ENCODE measurements at regions not wholly inside any gene's neighbourhood (a gene's known extent, or its start where the extent isn't known, plus 50 kb on each side); places are given as distances from the start of the nearest gene placed in this dataset.
A peak's percentile ranks its signal among the peaks of the same experiment; 100 is the strongest.

DNA sequence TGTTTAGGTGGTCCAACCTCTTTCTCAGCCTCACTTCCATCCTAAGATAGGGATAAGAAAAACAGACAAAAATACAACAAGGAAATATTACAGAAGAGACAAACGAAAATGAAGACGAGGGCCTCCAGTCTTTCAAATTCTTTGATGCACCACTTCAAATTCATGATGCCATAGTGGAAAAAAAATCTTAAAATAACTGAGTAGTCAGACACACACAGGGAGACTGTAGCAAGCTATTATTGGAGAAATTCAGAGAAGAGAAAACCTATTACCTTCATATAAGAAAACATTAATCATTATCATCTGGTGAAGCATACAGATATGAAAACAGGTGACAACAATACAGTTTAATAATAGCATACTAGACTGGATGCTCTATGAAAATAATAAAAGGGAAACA, 548.2 kb downstream of the KCTD12 start:
- Histone ChIP-seq H3K79me1 (ENCODE audit: low read length) (no peaks in the 10 kb centered on the region), H3K36me3 (ENCODE audit: control insufficient read depth in 1 of 2, insufficient read depth in 2 of 2, low read length in 2 of 2) (no peaks in the 10 kb centered on the region), H3K4ac (ENCODE audit: low read depth, low read length) (no peak overlapping the region), H2AFZ (ENCODE audit: insufficient read depth, low read length, poor library complexity) (no peak overlapping the region), H3K27me3 (ENCODE audit: insufficient read depth, low read length) (no peaks in the 10 kb centered on the region), H2BK5ac (ENCODE audit: low read depth, low read length, poor library complexity) (no peak overlapping the region), H3K9ac (ENCODE audit: low read length) (no peak overlapping the region), H4K91ac (ENCODE audit: low read depth, low read length) (no peak overlapping the region), H3K18ac (ENCODE audit: low read length) (no peak overlapping the region), H3K9me3 (ENCODE audit: insufficient read depth, low read depth, low read length) (peaks cover 5% of the 10 kb centered on the region), H3K14ac (ENCODE audit: low read length) (no peak overlapping the region), H3K4me2 (ENCODE audit: low read length) (no peak overlapping the region), H2BK120ac (ENCODE audit: insufficient read depth, low read length, poor library complexity) (no peak overlapping the region), H2BK12ac (ENCODE audit: low read length) (no peak overlapping the region), H4K8ac (ENCODE audit: low read depth, low read length) (no peak overlapping the region), H4K12ac (ENCODE audit: low read depth, low read length) (no peak overlapping the region), H3K27ac (ENCODE audit: low read depth, low read length) (no peak overlapping the region), H3K79me2 (ENCODE audit: control insufficient read depth, insufficient read depth, low read length, poor library complexity) (no peaks in the 10 kb centered on the region), H3K4me1 (ENCODE audit: control insufficient read depth in 1 of 2, insufficient read depth in 2 of 2, low read length in 2 of 2) (no peaks in the 10 kb centered on the region), H2AK5ac (ENCODE audit: low read length) (no peak overlapping the region), H3K23ac (ENCODE audit: low read length) (no peak overlapping the region), H3K4me3 (ENCODE audit: low read depth, low read length) (no peak overlapping the region)
- DNase-seq: no peak
- WGBS (ENCODE audit: extremely low coverage, insufficient coverage, insufficient read length): no CpG with 5 or more reads among the region's 2 CpGs

DNA sequence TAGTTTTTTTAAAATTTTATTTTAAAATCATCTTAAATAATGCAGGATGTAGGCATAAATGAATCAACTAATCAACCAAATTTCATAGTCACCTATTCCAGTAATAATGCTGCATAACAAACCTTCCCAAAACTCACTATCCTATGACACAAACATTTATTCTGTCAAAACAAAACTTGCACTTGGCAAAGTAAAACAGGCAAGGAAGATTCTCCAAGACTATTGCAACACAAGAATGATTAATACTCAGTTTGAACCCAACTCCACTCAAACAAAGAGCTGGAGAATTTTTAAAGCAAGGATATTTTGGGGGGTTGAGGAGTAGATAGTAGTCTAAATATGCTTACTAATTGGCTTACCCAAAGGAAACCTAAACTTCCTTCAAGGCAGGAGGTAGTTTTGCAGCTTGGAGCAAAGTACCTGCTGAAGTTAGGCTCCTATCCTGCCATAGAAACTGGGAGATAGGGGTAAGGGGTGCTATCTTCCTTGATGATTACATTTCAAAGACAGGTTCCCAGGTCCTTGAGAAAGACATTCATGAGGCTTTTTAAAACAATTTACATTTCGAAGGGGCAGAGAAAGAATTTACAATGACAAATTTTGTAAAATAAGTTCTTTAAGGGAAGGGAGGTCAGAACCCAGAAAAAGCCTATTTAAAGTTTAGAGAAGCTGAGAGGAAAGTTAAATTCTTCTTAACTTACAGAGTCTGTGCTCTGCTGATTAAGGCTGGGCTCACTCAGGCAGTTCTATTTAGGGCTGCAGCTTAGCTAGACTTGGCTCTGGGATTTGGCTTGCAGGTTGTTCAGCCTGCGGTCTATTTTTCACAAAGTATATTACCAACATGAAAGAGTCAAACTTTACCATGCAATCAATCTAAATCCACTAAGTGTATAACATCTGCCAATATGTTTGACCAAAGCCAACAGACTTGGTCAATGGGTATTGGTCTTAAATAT, 549.0 kb downstream of the KCTD12 start:
- peaks cover under 1% of the 10 kb centered on the region for H3K9me3 ChIP-seq (ENCODE audit: insufficient read depth, low read depth, low read length)

DNA sequence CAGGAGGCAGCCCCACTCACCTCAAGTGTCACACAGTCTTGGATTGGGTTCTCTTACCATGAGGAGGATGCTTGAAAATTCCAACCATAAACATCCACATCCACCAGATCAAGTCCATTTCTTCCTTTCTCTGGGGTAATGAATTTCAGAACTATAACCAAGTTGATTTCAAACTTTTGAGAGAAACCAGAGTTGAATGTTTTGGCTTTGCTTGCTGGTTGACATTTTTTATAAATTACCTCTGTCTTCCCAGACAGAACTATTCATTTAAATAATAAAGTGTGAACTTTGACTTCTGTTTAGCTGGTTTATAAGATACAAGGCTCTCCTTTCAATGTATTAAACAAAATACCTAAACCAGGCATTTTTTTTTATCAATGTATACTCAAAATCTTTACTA, 550.7 kb downstream of the KCTD12 start:
- no peak overlapping the region for H2BK120ac ChIP-seq (ENCODE audit: insufficient read depth, low read length, poor library complexity)
- no peak overlapping the region for H2AFZ ChIP-seq (ENCODE audit: insufficient read depth, low read length, poor library complexity)
- H3K27me3 ChIP-seq (ENCODE audit: insufficient read depth, low read length): no peaks in the 10 kb centered on the region
- H4K8ac ChIP-seq (ENCODE audit: low read depth, low read length): no peak overlapping the region
- H3K4ac ChIP-seq (ENCODE audit: low read depth, low read length): no peak overlapping the region
- H3K23ac ChIP-seq (ENCODE audit: low read length): no peak overlapping the region
- H4K12ac ChIP-seq (ENCODE audit: low read depth, low read length): no peak overlapping the region
- no peak overlapping the region for H3K18ac ChIP-seq (ENCODE audit: low read length)
- H2AK5ac ChIP-seq (ENCODE audit: low read length): no peak overlapping the region
- H3K27ac ChIP-seq (ENCODE audit: low read depth, low read length): no peak overlapping the region
- H3K79me2 ChIP-seq (ENCODE audit: control insufficient read depth, insufficient read depth, low read length, poor library complexity): no peaks in the 10 kb centered on the region
- H3K36me3 ChIP-seq (ENCODE audit: control insufficient read depth in 1 of 2, insufficient read depth in 2 of 2, low read length in 2 of 2): no peaks in the 10 kb centered on the region
- no peaks in the 10 kb centered on the region for H3K9me3 ChIP-seq (ENCODE audit: insufficient read depth, low read depth, low read length)
- DNase-seq: no peak
- no peak overlapping the region for H2BK12ac ChIP-seq (ENCODE audit: low read length)
- no peaks in the 10 kb centered on the region for H3K79me1 ChIP-seq (ENCODE audit: low read length)
- H3K4me1 ChIP-seq (ENCODE audit: control insufficient read depth in 1 of 2, insufficient read depth in 2 of 2, low read length in 2 of 2): no peaks in the 10 kb centered on the region
- no peak overlapping the region for H3K4me3 ChIP-seq (ENCODE audit: low read depth, low read length)
- H3K9ac ChIP-seq (ENCODE audit: low read length): no peak overlapping the region
- no peak overlapping the region for H4K91ac ChIP-seq (ENCODE audit: low read depth, low read length)
- no peak overlapping the region for H3K14ac ChIP-seq (ENCODE audit: low read length)
- H3K4me2 ChIP-seq (ENCODE audit: low read length): no peak overlapping the region
- H2BK5ac ChIP-seq (ENCODE audit: low read depth, low read length, poor library complexity): no peak overlapping the region

More for the DNA sequence above, 549.0 kb downstream of the KCTD12 start:
- Histone ChIP-seq H3K27ac (ENCODE audit: low read depth, low read length) (no peak overlapping the region), H2BK120ac (ENCODE audit: insufficient read depth, low read length, poor library complexity) (no peak overlapping the region), H4K8ac (ENCODE audit: low read depth, low read length) (no peak overlapping the region), H3K4me1 (ENCODE audit: control insufficient read depth in 1 of 2, insufficient read depth in 2 of 2, low read length in 2 of 2) (no peaks in the 10 kb centered on the region), H2BK12ac (ENCODE audit: low read length) (no peak overlapping the region), H3K4ac (ENCODE audit: low read depth, low read length) (no peak overlapping the region), H3K79me1 (ENCODE audit: low read length) (no peaks in the 10 kb centered on the region), H4K91ac (ENCODE audit: low read depth, low read length) (no peak overlapping the region), H2AFZ (ENCODE audit: insufficient read depth, low read length, poor library complexity) (no peak overlapping the region), H3K9ac (ENCODE audit: low read length) (no peak overlapping the region), H3K14ac (ENCODE audit: low read length) (no peak overlapping the region), H3K23ac (ENCODE audit: low read length) (no peak overlapping the region), H2BK5ac (ENCODE audit: low read depth, low read length, poor library complexity) (no peak overlapping the region), H3K4me2 (ENCODE audit: low read length) (no peak overlapping the region), H3K27me3 (ENCODE audit: insufficient read depth, low read length) (no peaks in the 10 kb centered on the region), H3K79me2 (ENCODE audit: control insufficient read depth, insufficient read depth, low read length, poor library complexity) (no peaks in the 10 kb centered on the region), H3K4me3 (ENCODE audit: low read depth, low read length) (no peak overlapping the region), H4K12ac (ENCODE audit: low read depth, low read length) (no peak overlapping the region), H2AK5ac (ENCODE audit: low read length) (no peak overlapping the region), H3K18ac (ENCODE audit: low read length) (no peak overlapping the region), H3K36me3 (ENCODE audit: control insufficient read depth in 1 of 2, insufficient read depth in 2 of 2, low read length in 2 of 2) (no peaks in the 10 kb centered on the region)
- WGBS (ENCODE audit: extremely low coverage, insufficient coverage, insufficient read length): no CpG with 5 or more reads among the region's 2 CpGs
- DNase-seq: no peak

DNA sequence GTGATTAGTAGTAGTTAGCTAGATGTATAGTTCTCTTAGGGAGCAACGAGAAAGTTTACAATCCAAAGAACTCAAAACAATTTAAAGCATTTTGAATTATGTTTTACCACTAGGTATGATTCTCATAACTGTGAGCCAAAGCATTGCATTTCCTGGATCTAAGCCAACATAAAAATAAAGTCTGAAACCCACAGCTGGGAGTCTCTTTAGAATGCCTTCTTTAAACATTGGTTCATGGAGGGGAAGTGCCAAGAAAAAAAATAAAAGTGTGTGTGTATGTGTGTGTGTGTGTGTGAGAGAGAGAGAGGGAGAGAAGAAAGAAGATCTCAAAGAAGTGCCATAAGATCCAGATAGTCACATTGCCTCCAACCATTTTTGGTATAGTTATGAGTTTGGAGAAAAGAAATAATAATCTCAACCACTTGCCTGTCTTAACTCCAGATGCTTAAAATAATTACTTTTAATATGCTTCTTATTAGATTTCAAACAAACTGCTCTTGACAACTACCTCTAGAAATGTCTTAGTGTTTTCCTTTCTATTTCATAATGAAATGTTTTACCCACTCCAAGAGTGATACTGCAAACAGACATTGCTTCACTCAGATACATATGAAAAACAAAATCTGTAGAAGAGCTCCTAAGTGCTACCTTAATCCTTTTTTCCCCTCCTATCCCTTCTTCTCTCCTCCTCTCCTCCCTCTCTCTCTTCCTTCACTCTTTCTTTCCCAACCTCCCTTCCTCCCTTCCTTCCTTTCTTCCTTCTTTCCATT, 554.1 kb downstream of the KCTD12 start:
- no peak overlapping the region for H3K23ac ChIP-seq (ENCODE audit: low read length)
- H3K27me3 ChIP-seq (ENCODE audit: insufficient read depth, low read length): no peaks in the 10 kb centered on the region
- H2BK5ac ChIP-seq (ENCODE audit: low read depth, low read length, poor library complexity): no peak overlapping the region
- no peak overlapping the region for H4K12ac ChIP-seq (ENCODE audit: low read depth, low read length)
- no peak overlapping the region for H2AFZ ChIP-seq (ENCODE audit: insufficient read depth, low read length, poor library complexity)
- no peak overlapping the region for H2BK120ac ChIP-seq (ENCODE audit: insufficient read depth, low read length, poor library complexity)
- H4K91ac ChIP-seq (ENCODE audit: low read depth, low read length): no peak overlapping the region
- H3K4me3 ChIP-seq (ENCODE audit: low read depth, low read length): no peak overlapping the region
- H3K4ac ChIP-seq (ENCODE audit: low read depth, low read length): no peak overlapping the region
- no peaks in the 10 kb centered on the region for H3K79me2 ChIP-seq (ENCODE audit: control insufficient read depth, insufficient read depth, low read length, poor library complexity)
- H3K79me1 ChIP-seq (ENCODE audit: low read length): no peaks in the 10 kb centered on the region
- H3K14ac ChIP-seq (ENCODE audit: low read length): no peak overlapping the region
- no peak overlapping the region for H3K27ac ChIP-seq (ENCODE audit: low read depth, low read length)
- H2AK5ac ChIP-seq (ENCODE audit: low read length): no peak overlapping the region
- H4K8ac ChIP-seq (ENCODE audit: low read depth, low read length): no peak overlapping the region
- no peak overlapping the region for H3K4me2 ChIP-seq (ENCODE audit: low read length)
- H3K4me1 ChIP-seq (ENCODE audit: control insufficient read depth in 1 of 2, insufficient read depth in 2 of 2, low read length in 2 of 2): no peaks in the 10 kb centered on the region
- peak in 1 of 2 donors; percentile 22 for DNase-seq
- no peaks in the 10 kb centered on the region for H3K36me3 ChIP-seq (ENCODE audit: control insufficient read depth in 1 of 2, insufficient read depth in 2 of 2, low read length in 2 of 2)
- H3K9ac ChIP-seq (ENCODE audit: low read length): no peak overlapping the region
- WGBS (ENCODE audit: extremely low coverage, insufficient coverage, insufficient read length): no CpG with 5 or more reads among the region's 1 CpG
- no peaks in the 10 kb centered on the region for H3K9me3 ChIP-seq (ENCODE audit: insufficient read depth, low read depth, low read length)
- no peak overlapping the region for H3K18ac ChIP-seq (ENCODE audit: low read length)
- no peak overlapping the region for H2BK12ac ChIP-seq (ENCODE audit: low read length)

All from trophoblast cell (in vitro differentiated cells and primary cell).